Jurkat, Clone E6-1 (cell line): ENCODE measurements at regions not wholly inside any gene's neighbourhood (a gene's known extent, or its start where the extent isn't known, plus 50 kb on each side); places are given as distances from the start of the nearest gene placed in this dataset.

ENCODE experiments used
- DNase-seq: peaks from one replicate; pipeline ENCODE4 v3.0.0-alpha.2; 2011; ENCODE audit warnings: low read depth, low spot score
- H3K4me3 ChIP-seq: 2 replicates; pipeline ENCODE4 v1.5.1; 2011; ENCODE audit warnings: mild to moderate bottlenecking, low read length, control low read depth, moderate library complexity

DNA sequence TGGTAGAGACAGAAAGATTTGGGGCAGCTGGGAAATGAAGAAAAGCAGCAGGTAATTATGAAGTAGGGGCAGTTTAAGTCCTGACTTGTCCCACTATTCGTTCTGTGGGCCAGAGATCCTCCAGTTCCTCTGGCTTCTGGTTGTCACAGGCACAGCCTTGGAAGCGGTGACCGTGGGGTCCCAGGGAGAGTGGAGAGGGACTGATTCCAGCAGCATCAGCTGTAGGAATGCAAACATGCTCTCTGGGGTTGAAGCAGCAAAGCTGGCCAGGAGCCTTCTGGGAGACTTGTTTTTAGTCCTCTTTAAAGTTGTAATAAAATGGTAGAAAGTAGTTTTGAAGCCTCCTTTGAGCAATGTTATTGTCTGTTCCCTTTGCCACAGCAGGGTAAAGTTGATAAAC, 488.0 kb downstream of the LMO4 start:
- no peak overlapping the region for H3K4me3 ChIP-seq
- no peak for DNase-seq

GRCh38 chr1:87820668-87821334, 492.1 kb downstream of the LMO4 start:
- DNase-seq, result no peak

DNA sequence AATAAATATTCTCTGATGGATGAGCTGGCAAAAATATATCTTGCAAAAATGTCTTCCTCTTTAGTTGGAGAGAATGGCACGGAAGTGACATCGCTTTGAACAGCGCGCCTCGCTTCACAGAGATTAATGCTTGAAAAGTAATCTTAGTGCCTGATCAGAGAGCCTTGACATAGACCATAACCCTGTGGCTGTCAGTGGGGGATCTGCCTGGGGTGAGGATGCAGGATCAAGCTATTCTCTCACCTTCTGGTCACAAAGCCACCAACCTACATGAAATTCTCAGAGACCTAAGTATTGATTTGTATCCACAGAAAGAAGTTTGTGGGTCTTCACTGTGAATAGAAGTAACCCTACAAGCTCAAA, 492.6 kb downstream of the LMO4 start:
- H3K4me3 ChIP-seq, result no peak overlapping the region
- no peak for DNase-seq

More at GRCh38 chr1:87820668-87821334, 492.1 kb downstream of the LMO4 start:
- no peak overlapping the region for H3K4me3 ChIP-seq

DNA sequence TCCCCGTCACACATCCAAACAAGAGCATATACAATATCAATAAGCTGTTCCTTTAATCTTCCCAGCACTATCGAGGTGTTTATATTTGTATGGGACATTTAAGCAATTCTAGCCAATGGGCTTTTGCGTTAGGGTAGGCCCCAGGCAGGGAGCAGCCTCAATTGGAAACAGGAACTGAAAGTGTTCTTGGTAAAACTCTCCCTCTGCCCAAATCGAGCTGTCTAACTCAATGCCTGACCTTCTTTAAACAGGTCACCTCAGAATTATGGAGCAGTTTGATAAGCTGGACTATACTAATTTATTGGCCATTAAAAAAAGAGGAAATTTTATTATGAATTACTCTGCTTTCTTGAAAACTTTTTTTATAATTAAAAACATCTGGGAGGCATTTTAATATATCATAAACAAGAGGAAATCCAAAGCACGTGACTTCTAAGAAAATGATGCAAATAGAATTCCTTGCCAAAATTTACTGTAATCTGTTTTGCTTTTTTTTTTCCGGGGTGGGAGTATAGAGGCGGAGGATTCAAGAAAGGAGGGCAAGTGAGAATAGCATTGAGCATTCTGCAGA, 498.1 kb downstream of the LMO4 start:
- DNase-seq, result peak; percentile 2
- H3K4me3 ChIP-seq, result no peak overlapping the region

DNA sequence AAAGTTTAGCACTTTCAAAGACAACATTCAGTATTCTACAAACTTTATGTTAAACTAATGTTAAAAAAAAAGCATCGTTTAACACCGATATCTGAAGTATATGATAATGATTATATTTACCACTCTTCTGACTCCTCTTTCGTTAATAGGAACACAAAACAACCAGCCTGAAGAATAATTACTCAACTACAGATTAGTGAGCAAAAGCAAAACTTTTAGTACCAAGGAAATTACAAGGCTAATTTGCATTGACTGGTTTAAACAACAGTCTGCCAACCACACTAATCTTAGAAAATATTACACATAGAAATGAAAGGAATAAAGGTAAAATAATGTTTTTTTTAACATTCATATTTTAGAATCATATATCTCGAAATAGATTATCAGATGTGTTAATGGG, 500.7 kb downstream of the LMO4 start:
- DNase-seq, result no peak

GRCh38 chr1:87830432-87830978, 501.8 kb downstream of the LMO4 start:
- DNase-seq, result no peak
- H3K4me3 ChIP-seq, result no peak overlapping the region

More for the DNA sequence above, 500.7 kb downstream of the LMO4 start:
- H3K4me3 ChIP-seq, result no peak overlapping the region

- no peak for DNase-seq
- no peak overlapping the region for H3K4me3 ChIP-seq
These were observed 504.5 kb downstream of the LMO4 start for GRCh38 chr1:87833166-87833565.

DNA sequence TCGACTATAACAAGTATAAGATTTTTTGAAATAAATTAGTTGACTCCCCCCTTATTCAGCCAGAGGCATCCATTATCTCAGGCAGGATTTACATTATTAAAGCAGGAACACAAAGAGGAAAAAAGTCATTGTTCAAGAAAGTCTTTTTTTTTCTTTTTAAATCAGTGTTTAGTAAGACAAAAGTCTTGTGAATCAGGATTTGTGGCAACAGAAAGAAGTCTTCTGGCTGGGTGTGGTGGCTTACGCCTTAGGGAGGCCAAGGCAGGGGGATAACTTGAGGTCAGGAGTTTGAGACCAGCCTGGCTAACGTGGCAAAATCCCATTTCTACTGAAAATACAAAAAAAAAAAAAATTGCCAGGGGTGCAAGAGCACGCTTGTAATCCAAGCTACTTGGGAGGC, 505.5 kb downstream of the LMO4 start:
- no peak overlapping the region for H3K4me3 ChIP-seq
- DNase-seq, result no peak

DNA sequence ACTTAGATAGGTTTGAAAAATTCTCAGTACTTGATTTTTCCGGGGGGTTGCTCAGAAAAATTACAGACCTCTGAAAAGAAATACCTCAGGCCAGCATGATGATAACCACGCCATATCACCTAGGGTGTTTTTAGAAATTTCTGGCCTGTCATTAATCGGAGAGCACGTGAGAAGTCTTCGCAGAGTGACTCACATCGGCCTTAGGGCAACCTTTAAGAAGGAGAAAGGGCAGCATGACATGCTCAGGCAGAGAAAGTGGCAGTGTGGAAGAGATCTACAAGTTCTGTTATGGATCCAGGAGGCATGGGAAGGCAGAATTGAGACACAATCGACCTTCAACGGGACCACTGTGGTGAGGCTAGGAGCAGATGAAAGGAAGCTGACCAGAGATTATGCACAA, 506.3 kb downstream of the LMO4 start:
- DNase-seq, result no peak
- H3K4me3 ChIP-seq, result no peak overlapping the region

GRCh38 chr1:87840767-87841166, 512.1 kb downstream of the LMO4 start:
- no peak for DNase-seq
- no peak overlapping the region for H3K4me3 ChIP-seq

- no peak for DNase-seq
- no peak overlapping the region for H3K4me3 ChIP-seq
These were observed 512.7 kb downstream of the LMO4 start for GRCh38 chr1:87841332-87841731.

GRCh38 chr1:87842156-87842555, 513.5 kb downstream of the LMO4 start:
- no peak overlapping the region for H3K4me3 ChIP-seq
- no peak for DNase-seq

GRCh38 chr1:87844251-87844650, 515.6 kb downstream of the LMO4 start:
- H3K4me3 ChIP-seq, result no peak overlapping the region
- DNase-seq, result no peak

DNA sequence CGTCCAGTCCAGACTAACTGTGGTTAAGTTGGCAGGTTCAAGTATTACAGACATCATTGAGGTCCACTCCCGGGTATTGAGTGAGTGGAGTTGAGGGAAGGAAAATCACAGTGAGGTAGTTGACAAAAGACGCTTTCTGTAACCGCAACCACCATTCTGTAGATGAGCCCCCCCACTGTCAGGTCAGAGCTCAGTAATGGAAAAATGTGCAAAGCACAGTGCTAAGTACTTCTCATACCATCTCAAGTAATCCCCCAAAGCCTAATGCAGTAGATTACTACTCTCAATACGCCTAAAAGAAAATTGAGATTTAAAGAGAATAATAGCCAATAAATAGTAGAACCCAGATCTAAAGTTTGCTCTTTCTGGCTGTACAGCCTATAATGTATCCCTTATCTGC, 522.8 kb downstream of the LMO4 start:
- DNase-seq, result no peak

DNA sequence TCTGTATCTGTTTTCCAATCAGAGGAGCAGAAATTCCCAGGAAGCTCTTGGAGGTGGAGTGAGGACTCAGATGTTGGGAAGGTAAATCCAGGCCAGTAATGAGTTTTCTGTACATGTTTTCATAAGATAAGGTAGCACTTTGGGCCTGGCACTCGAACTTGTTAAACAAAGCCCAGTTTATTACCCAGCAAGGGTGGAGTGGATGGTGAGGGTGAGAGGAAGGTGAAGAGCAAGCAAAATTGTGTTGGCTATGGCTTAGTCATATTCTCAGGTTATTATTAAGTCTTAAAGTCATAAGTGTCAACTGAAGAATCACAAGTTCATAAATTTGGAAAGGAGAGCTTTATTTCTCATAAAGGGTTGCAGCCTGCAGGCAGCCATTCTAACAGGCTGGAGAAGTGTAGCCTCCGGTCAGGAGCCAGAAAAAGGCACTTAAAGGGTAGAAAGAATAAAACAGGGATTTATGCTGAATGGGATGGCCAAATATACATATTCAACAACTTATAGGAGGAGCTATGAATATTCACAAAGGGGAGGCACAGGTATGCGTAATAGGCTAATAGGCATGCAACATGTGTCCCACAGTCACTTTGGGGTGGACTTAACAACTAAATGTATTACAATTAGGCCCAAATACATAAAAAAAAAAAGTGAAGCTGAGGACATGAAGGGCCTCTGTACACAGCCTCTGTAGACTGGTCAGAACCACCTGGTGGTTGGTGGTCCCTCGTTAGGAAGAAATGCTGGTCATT, 523.9 kb downstream of the LMO4 start:
- DNase-seq, result no peak

More for the DNA sequence above, 522.8 kb downstream of the LMO4 start:
- no peak overlapping the region for H3K4me3 ChIP-seq

DNA sequence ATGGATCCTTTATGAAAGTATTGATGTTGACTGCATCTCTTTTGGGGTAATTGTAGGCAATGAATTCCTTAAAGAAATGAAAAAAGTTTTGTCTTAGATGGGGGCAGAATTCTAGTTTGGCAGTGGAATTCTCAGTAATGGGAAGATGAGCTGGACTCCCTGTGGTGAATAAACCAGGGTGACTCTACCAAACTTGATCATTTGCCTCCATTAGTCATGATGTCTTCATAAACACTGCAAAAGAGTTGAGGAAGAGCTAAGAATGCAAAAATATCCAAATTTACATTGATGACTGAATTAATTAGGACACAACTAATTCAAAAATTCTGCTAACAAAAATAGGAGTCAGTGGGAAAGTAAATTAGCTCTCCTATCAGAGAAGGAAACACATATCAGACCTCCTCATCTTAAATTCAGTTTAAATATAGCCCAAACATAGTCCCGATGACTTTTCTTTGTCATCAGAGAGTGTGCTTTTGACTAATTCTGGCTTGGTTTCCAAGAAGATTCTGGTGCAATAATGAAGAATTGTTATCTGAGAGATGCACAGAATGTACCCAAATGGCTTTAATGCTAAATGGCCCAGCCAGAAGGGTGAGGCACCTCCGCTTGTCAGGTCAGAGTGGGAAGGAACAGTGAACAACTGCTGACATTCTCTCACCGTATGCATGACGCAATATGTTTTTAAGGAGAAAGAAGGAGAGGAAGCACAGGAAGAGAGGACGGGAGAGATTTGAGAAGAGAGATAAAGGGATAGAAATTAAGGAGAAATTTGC, 525.1 kb downstream of the LMO4 start:
- H3K4me3 ChIP-seq, result no peak overlapping the region
- no peak for DNase-seq

More for the DNA sequence above, 523.9 kb downstream of the LMO4 start:
- no peak overlapping the region for H3K4me3 ChIP-seq

DNA sequence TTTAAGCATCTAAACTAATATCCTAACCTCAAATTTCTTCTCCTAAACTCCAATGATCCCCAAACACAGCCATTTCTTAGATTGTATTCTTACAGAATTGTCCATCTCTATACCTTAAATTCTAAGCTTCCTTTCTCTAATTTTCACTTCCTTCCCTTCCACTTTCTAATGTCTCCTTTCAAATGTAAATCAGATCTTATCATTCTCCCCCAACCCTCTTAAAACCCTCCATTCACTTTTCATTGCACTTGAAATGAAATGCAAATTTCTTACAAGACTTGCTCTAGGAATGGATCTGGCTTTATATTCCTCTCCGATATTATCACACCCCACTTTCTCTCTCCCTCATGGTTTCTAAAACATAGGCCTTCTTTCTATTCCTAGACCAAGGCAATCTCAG, 534.6 kb downstream of the LMO4 start:
- no peak overlapping the region for H3K4me3 ChIP-seq
- DNase-seq, result no peak

DNA sequence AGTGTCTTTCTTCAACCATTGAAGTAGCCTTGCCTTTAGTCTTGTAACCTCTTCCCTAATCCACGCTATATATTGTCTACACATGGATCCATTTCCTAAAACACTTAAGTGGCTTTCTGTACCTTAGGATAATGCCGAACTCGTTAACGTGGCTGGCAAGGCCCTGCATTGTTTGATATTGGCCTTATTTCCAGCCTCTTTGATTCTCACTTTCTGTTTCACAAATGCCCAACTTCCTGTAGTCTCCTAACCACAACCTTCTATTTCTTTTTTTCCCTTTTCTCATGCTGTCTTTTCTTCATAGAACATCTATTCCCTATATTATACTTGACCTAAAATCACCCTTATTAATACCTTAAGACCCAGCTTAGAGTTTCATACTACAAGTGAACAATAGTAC, 536.0 kb downstream of the LMO4 start:
- peak; percentile 39 for DNase-seq
- H3K4me3 ChIP-seq, result no peak overlapping the region

GRCh38 chr1:87866416-87866815, 537.7 kb downstream of the LMO4 start:
- H3K4me3 ChIP-seq, result no peak overlapping the region
- no peak for DNase-seq

- H3K4me3 ChIP-seq, result no peak overlapping the region
- DNase-seq, result no peak
These were observed 538.9 kb downstream of the LMO4 start for GRCh38 chr1:87867626-87868025.
